ENCODE measurements at regions not wholly inside any gene's neighbourhood (a gene's known extent, or its start where the extent isn't known, plus 50 kb on each side); places are given as distances from the start of the nearest gene placed in this dataset.

DNA sequence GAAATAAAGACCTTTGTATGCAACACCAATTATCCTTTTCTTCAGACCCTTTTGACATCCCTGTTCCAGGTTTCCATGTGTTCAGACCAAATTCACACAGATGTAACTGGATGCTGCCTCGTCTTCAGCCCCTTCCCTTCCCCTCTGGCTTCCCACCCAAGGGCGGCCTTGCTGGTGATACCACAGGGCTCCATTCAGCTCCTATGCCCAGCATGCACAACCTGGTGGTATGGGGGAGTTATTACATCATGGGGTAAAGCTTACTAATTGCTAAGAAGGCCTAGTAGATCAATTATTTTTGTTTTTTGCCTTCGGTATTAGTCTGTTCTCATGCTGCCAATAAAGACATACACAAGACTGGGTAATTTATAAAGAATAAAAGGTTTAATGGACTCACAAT, 317.0 kb upstream of the CXXC4 start:
- 79 to 87% (median 86%) methylated on average over 3 of the region's 3 CpGs for WGBS, 3 donors
- no peaks in the 10 kb centered on the region for H3K4me1 ChIP-seq
- no peaks in the 10 kb centered on the region for H3K27me3 ChIP-seq (ENCODE audit: insufficient read depth in 3 of 3, low read length in 2 of 3)
- no peaks in the 10 kb centered on the region for H3K9me3 ChIP-seq
- ATAC-seq (no peak), DNase-seq (peak in 1 of 2 donors; percentile 32)
- H3K36me3 ChIP-seq (ENCODE audit: insufficient read depth in 1 of 2, low read depth in 1 of 2): no peaks in the 10 kb centered on the region
- TF ChIP-seq CTCF (IDR thresholded peaks at IDR 0.05): no peak
- no peak overlapping the region for H3K4me3 ChIP-seq
- intact Hi-C loops (cut with DNase I): no loop called here
- H3K27ac ChIP-seq: no peak overlapping the region

GRCh38 chr4:104815665-104816064, 321.0 kb upstream of the CXXC4 start:
- Histone ChIP-seq H3K4me3 (no peak overlapping the region), H3K27me3 (ENCODE audit: insufficient read depth in 3 of 3, low read length in 2 of 3) (no peaks in the 10 kb centered on the region), H3K9me3 (no peaks in the 10 kb centered on the region), H3K27ac (no peak overlapping the region), H3K4me1 (no peaks in the 10 kb centered on the region), H3K36me3 (ENCODE audit: insufficient read depth in 1 of 2, low read depth in 1 of 2) (no peaks in the 10 kb centered on the region)
- WGBS, 3 donors: 64 to 79% (median 68%) methylated on average over 1 of the region's 1 CpG
- intact Hi-C loops (cut with DNase I): no loop called here
- no peak for TF ChIP-seq CTCF (IDR thresholded peaks at IDR 0.05)
- DNase-seq (no peak), ATAC-seq (no peak)

DNA sequence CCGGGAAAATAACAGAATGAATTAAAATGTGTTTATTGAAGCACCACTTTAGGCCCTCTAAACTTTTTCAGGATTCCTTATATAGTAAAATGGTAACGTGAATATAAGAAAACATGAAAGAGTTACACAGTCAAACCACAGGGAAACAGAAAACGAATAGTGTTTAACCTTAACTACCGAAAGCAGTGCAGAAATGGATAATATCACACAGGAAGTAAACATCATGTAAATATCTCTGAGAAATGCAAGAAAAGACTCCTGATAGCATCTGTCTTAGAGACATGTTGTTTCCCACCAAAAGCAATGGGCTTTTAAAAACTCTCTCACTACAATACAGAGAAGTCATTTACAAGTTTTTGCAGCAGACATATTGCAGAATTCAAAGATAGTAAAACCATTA, 323.9 kb upstream of the CXXC4 start:
- TF ChIP-seq CTCF (IDR thresholded peaks at IDR 0.05): no peak

DNA sequence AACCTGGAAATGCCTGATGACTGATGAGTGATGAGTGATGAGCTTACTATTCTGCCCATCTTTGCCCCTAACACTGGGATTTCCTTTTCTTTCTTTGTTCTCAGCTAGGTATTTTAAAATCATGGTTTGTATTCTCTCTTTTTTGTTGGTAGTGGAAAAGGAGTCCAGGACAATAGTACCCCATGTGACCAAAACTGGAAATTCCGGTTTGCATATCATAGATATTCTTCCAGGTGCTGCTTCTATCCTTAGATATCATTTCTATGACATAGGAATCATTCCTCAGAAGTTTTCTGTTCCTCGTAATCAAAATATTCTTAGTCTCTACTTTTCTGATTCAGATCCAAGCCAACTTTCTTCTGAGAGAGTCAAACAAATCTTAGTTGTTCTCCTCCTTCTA, 320.5 kb upstream of the TET2 start:
- Histone ChIP-seq H3K4me1 (no peaks in the 10 kb centered on the region), H3K4me3 (no peak overlapping the region), H3K27me3 (ENCODE audit: insufficient read depth in 3 of 3, low read length in 2 of 3) (no peaks in the 10 kb centered on the region), H3K27ac (no peak overlapping the region), H3K9me3 (no peaks in the 10 kb centered on the region), H3K36me3 (ENCODE audit: insufficient read depth in 1 of 2, low read depth in 1 of 2) (no peaks in the 10 kb centered on the region)
- no peak for DNase-seq
- WGBS, 3 donors: 78 to 84% (median 79%) methylated on average over 2 of the region's 2 CpGs
- intact Hi-C loops (cut with DNase I): no loop called here
- no peak for ATAC-seq
- TF ChIP-seq CTCF (IDR thresholded peaks at IDR 0.05): no peak

More for the DNA sequence above, 323.9 kb upstream of the CXXC4 start:
- Histone ChIP-seq H3K9me3 (no peaks in the 10 kb centered on the region), H3K27me3 (ENCODE audit: insufficient read depth in 3 of 3, low read length in 2 of 3) (no peaks in the 10 kb centered on the region), H3K27ac (no peak overlapping the region), H3K4me1 (no peaks in the 10 kb centered on the region), H3K36me3 (ENCODE audit: insufficient read depth in 1 of 2, low read depth in 1 of 2) (no peaks in the 10 kb centered on the region), H3K4me3 (no peak overlapping the region)
- intact Hi-C loops (cut with DNase I): no loop called here
- ATAC-seq (no peak), DNase-seq (no peak)
- WGBS, 3 donors: 82 to 84% (median 83%) methylated on average over 4 of the region's 4 CpGs

GRCh38 chr4:104829761-104830160, 316.9 kb upstream of the TET2 start:
- no peak for TF ChIP-seq CTCF (IDR thresholded peaks at IDR 0.05)
- Histone ChIP-seq H3K9me3 (no peaks in the 10 kb centered on the region), H3K27ac (no peak overlapping the region), H3K27me3 (ENCODE audit: insufficient read depth in 3 of 3, low read length in 2 of 3) (no peaks in the 10 kb centered on the region), H3K36me3 (ENCODE audit: insufficient read depth in 1 of 2, low read depth in 1 of 2) (no peaks in the 10 kb centered on the region), H3K4me3 (no peak overlapping the region), H3K4me1 (no peaks in the 10 kb centered on the region)
- intact Hi-C loops (cut with DNase I): no loop called here
- ATAC-seq (no peak), DNase-seq (no peak)

All from psoas muscle (tissue), 7 donors.